GM19324 (cell line): ENCODE measurements at regions not wholly inside any gene's neighbourhood (a gene's known extent, or its start where the extent isn't known, plus 50 kb on each side); places are given as distances from the start of the nearest gene placed in this dataset.

Source experiments
- ATAC-seq: cut with Tn5 transposase; IDR thresholded peaks from one replicate; pipeline ENCODE4 v1.9.1; 2021; ENCODE audit warnings: mild to moderate bottlenecking, moderate library complexity; ENCODE audit not compliant: unreplicated experiment, low FRiP score

DNA sequence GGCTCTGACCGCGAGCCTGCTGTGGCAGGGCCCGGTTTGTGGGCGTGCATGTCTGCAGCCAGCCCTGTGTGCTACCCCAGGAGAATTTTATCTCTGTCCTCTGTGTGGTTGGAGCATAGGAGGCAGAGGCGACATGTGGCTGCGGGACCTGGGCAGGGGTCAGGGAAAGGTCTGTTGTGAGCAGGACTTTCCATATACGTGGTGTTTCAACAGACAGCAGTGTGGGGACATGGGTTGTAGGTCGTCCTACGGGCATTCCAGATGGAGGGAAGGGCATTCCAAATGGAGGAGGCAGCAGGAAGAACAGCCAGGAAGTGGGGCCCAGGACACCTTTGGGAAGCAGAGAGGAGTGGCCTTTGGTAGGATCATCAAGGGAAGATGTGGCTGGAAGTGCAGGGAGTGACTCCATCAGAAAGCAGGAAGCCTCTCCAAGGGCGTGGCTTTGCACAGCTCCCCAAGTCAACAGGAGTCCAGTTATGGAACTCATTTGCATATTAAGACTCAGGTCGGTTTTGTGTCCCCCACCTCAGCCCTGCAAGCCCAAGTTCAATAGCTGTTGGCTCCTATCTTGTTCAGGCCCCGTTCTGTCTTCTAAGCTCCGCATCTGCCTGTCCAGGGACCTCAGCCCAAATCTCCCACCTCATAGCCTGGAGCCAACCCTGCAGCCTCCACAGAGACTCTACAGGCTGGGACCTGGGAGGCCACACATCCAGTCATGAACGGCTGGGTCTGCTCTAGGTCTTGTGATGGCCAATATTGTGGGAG is 309.1 kb downstream of the MATN1 start:
- ATAC-seq: no peak

DNA sequence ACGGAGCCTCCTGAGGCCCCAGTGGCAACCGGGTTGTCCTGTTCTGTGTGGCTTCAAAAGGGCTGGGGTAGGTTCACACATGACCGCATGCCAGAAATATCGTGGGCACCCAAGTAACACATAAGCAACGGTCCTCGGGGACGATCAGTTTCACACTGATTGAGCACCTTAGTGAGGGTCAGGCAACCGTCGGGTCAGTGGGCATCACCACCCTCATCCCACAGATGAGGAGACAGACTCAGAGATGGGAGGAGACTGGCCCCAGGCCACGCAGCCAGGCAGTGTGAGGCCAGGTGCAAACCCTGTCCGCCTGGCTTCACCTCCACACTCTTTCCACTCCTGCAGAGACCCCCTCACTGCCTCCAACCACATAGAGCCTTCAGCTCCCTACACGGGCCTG is 309.8 kb downstream of the MATN1 start:
- ATAC-seq: no peak

DNA sequence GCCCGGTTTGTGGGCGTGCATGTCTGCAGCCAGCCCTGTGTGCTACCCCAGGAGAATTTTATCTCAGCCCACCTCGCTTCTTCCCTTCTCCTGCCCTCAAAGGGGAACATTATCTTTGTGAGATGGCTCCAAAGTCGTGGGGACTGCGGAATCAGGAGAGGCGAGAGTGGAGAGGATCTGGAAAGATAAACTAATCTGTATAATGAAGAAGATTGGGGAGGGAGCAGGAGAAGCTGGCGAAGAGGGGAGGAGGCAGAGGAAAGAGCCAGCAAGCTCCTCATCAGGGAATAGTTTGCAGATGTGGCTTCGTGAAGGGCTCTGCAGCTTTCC is 310.3 kb downstream of the MATN1 start:
- ATAC-seq: no peak

DNA sequence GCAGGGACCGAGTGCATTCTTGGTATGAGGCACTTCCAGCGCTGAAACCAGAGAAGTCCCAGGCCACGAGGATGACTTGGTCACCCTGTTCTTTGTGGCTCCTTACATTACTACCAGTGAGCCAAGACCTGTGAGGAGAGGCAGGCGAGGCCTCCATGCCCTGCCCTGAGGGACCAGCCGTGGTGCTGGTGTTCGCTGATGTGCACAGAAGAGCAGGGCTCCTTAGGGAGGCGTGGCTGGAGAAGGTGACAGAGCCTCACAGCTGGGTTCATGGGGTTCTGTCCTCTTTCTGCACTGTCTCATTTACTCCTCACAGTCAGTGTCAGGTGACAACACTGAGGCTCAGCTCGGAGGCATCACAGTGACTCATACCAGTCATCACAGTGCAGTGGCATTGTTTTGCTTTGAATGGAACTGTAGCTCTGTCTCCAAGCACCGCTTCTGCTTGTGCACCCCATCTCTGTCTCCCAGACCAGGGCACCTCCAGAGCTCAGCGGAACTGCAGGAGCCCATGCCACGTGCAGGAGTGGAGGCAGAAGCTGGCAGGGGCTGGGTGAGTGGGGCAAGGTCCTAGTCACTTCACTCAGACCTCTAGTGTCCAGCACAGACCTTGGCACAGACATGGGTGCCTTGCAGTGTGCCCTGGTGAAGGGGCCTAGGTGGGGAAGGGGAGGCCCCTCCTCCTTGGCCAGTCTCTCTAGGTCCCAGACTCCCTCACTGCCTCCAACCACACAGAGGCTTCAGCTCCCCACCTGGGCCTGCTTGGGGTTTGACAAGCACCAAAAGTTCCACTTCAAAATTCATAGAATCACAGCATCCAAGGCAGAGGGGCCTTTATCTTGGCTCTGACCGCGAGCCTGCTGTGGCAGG is 310.9 kb downstream of the MATN1 start:
- ATAC-seq: no peak

DNA sequence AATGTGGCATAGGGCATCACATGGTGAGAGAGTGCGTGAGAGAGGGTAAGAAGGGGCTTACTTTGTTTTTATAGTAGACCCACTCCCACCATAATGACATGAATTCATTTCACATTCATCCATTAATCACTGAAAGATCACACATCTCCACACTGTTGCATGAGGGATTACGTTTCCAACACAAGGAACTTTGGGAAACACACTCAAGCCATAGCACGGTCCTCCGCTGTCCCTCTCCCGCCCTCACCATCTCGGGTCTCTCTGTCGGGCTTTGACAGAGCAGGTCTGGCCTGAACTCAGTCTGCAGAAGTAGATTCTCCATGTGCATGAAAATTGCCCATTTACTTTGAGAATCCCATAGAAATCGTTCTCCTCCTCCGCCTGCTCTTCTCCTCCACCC is 312.2 kb downstream of the MATN1 start:
- ATAC-seq: no peak

DNA sequence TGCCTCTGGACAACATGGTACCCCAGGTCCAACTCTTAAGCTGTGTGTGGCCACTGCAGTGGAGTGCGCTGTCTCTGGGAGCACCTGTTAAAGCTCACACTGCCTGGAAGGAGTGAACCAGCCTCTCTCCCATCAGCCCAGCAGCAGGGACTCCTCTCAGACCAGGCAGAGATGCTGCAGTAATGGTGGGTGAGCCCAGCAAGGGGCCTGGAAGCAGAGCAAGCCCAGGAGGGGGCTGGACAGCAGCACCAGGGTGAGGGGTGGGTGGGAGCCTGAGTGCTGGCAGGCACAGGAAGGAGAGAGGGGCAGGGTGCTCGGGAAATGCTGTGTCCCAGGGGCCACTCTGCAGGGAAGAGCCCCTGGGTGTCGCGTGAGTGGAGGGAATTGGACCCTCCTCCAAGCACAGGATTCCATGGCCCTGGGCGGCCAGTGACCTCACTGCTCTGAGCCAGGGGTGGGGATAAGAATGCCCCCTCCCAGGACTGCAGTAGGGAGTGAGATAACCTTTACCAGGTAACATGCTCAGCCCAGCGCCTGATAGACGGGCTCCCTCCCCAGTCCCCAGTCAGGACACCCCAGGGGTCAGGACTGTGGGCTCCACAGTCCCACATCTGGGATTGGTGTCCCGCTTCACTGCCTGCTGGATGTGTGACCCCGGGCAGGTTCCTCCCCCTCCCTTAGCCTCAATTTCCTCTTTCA is 313.1 kb downstream of the MATN1 start:
- ATAC-seq: no peak

DNA sequence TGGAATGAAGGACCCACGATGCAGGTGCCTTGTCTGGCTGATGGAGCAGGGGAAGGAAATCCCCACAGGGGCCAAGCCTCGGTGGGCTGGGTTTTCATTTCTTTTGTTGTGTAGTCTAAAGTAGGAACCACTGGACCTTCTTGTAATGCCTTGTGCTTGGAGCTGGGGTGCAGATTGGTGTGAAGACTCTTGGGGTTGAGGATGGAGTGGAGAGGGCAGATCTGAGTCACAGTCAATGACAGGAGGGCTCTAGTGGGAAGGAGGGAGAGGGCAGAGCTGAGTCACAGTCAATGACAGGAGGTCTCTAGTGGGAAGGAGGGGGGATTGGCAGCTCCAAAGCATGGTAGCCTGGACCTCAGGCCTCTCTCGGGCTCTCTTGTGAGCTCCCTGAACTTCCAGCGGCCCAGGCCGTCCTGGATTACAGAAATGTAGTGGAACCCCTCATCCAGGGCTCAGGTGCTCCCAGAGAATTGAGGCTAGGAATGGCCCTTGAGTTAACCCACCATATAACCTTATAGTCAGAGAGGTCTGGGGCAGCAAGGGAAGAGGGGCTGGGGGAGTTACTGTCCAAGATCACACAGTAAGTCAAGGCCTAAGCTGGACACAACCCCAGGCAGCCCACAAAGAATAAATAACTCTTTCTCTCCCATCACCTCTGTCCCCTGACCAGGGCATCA is 313.8 kb downstream of the MATN1 start:
- no peak for ATAC-seq

DNA sequence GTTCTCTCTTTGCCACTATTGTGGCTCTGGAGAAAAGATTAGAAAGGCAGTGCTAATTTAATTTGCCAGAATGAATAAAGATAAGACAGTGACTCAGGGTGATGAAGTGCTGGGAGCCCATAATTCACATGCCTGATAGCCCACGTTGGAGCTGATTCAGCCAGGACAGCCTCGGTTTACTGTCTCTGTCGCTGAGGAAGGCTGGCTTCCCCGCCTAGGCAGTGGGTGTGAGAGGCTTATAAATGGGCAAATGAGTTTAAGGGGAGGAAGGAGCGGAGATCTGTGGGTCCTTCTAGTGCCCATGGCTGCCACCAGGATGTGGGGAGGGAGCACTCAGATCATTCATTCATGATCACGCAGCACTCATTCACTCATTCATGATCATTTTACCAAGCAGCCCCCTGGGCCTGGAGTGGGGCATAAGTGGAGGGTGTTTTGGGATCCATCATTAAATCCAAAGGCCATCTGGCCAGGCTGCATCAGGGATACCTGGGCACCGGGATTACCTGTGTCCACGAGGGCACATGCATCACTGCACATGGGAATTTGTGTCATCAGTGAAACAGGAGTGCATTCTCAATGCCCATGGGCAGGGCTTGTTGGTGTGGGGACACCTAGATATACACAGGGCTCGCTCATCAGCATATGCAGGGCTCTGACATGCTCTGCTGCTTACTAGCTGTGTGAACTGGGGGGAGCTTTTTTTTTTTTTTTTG is 315.4 kb downstream of the MATN1 start:
- ATAC-seq: no peak

DNA sequence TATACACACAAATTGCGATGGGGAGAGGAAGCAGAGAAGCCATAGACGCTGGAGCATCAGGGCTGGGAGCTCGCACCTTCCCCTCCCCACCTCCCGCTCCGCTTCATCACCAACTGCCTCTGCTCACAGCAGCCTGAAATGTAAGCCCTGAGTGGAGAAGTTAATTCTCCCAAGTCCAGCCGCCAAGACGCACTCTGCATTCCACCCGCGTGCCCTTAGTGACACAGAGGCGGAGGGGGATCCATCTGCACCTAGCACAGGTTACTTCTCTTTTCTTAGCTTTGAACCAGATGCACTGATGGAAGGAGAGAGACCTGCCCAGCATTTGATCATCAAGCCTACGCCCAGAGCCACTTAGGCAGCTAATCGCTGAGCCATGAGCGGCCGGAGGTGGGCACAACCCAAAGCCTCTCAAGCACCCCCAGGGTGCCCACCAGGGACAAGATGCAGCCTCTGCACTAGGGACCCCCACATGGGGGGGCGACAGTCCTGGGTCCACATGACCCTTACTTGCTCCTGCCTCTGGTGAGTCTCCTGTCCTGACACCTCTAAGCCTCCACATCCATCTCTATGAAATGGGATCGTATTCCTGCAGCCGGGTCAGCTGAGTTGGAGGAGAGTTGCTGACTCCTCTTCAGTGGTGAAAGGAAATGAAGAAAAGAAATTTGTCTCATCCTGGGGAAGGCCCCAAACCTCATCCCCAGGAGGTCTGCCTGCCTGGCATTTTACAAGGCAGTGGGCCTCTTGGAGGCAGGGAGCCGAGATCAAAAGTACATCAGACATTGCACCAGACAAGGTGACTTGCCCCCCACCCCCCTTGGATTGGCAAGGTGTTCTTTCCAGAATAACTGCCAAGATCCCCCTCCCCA is 316.2 kb downstream of the MATN1 start:
- ATAC-seq: no peak

DNA sequence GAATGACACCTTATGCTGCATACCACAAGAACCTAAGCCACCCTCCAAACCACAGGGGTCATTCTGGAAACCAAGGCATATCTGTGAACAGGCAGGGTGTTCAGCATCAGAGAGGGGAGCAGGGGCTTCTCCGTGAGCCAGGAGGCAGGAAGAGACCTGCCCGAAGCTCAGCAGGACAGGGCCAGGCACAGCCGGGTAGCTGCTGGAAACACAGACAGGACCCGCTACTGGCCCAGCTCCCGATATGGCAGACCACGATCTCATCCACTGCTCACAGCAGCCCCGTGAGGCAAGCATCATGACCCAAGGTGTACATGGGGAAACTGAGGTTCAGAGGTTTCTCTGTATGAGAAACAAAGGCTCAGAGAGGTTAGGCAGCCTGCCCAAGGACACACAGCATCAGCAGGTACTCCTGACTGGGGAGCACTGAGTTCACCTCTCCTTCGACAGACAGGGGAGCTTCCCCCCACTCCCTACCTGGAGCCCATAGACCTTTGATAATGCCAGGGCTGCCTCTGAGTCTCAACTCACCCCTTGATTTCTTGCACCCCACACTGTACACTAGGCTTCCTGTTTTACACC is 317.7 kb downstream of the MATN1 start:
- no peak for ATAC-seq

DNA sequence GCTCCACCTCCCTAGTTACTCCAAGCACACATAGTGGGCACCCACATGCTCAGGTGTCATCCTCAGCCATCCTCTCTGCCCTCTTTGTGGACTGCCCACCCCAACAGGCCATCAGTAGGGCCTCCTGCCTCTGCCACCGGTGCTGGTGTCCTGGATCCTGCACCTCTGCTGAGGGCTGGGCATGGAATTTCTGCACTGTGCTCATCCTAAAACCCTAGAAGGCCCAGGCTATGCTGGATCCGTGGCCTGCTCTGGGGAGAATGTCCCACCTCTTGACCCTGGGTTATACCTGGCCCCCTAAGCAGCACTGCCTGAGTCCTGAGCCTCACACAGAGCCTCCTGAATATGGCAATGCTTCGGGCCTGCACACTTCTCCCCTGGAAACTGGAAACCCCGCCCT is 318.3 kb downstream of the MATN1 start:
- no peak for ATAC-seq

DNA sequence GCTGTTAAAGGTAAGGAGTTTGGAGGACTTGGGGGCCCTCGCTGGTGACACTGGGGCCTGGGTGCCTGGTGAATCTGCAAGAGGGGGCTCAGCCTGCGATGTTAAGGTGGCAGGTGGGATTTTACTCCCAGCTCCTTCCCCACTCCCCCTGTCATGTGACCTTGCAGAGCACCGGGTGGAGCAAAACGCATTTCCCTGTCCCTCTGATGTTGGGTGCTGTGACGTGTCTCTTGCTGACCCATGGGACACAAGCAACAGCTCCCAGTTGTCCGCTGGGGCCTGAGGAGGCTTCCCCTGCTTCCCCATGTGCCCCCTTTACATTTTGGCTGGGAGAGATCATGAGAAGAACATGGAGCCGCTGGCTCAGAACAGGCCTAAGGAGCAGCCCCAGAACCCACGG is 319.0 kb downstream of the MATN1 start:
- no peak for ATAC-seq

DNA sequence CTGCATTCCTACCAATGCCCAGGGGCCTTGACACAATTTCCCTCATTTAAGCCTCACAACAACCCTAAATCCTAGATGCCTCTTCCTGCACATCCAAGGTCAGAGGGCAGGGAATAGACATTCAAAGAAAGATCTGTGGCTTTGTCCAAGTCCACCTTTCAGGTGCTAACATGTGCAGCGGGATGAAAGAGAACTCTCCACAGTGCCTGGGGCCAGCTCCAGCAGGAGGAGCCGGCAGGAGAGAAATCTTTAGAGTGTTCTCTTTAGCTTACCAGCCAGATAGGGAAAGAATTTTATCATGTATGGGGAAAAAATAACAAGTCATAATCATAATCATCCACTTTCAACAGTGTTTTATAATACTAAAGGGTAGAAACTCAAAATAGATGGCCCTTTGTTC is 319.7 kb downstream of the MATN1 start:
- no peak for ATAC-seq

DNA sequence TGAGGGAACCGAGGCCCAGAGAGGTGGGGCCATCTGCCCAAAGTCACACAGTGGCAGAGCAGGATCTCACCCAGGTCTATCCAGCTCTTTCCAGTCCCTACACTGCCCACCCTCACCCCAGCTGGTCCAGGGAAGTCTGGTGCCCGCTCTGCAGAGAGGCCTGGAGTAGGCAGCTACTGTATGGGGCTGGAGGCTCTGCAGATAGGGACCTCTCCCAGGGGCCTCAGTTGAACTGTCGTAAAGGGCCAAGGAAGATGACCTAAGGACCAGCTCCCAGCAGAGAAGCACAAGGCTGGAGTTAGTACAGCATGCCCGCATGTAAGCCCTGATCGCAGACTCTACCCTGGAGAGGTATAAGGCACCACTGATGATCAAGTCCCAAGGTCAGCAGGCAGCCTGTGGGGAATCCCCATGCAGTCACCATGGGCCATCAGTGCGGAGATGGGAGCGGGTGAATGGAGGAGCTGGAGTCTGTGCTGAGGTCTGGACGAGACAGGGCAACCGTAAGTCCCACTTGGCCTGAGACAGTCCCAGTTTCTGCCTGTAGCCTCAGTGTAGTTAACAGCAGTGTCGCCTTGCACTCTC is 320.2 kb downstream of the MATN1 start:
- no peak for ATAC-seq

DNA sequence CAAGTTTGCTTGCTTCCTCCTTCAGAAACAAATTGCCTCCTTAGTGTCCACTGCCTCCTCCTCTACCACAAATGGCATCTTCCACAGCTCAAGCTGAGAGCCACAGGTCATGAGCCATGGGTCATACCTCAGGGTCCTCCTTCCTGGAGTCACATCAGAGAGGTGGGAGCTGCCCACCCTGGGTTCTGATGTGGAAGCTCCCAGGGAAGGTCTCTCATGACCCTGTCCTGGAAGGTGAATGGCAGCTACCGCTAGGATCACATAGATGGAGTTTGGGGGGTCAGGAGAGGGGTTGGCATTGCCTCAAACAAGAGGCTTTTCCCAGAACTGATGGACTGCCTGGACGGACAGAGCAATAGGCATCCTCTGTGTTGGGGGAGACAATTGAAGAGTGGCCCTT is 321.4 kb downstream of the MATN1 start:
- ATAC-seq: no peak

DNA sequence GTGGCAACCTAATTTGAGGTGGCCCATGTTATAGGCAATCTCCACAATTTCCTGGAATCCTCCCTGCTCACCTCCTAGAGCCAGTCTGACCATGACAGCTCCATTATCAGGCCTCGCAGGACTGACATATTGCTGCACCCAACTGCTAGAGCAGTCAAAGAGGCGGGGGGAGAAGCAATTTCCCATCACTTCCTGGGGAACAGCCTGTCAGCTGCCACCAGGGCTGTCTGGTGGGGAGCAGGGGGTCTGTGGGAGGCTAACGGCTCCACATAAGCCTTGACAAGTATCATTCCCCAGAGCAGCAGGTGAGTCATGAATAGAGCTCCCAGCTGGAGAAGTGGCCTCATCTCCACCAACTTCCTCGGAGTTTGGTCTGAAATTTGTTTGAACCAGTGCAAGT is 322.9 kb downstream of the MATN1 start:
- no peak for ATAC-seq

DNA sequence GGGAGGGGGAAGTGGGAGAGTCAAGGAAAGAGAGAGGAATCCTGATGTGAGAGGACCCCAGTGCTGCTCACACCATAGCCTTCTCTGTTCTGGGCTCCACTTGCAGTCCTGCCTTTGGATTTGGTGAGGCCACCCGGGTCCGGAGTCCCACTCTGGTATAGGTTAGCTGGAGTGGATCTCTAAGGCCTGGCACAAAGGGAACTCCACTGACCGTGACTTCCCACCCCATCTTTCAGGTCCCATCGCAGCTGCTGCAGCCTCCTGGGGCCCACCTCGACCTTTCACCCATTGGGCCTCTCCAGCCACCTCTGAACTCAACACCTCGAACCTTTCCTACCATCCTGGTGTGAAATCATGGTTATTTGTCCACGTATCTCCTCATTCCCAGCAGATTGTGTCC is 324.4 kb downstream of the MATN1 start:
- ATAC-seq: no peak

DNA sequence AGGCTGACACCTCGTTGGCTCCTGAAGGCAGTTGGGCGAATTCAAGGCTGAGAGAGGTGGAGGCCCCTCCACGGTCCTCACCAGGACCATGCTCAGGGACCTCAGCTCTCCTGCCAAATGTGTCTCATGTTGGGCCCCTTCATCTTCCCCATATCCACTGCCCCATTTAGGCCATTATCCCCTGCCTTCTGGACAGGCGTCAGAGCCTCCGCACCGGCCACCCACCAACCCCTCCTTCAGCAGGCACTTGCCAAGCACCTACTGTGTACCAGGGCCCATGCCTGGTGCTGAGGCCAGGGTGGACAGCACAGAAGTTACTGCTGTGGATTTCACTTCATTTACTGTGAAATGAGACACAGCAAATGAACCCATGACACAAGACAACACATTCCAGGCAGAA is 325.8 kb downstream of the MATN1 start:
- ATAC-seq: no peak

DNA sequence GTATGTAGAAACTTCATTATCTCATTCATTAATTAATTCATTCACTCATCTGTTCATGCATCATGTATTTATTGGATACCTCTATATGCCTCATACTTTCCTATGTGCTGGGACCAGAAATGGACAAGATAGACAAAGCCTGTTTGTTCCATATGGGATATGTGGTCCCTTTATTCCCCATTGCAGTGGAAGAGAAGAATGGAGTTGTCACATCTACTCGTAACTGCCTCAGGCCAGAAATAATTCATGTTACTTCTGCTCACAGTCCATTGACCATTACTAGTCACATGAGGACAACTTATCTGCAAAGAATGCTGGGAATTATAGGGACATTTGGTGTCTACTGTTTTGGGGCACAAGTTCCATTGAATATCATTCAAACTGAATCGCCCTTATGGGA is 327.8 kb downstream of the MATN1 start:
- ATAC-seq: no peak
